ENCODE measurements at regions not wholly inside any gene's neighbourhood (a gene's known extent, or its start where the extent isn't known, plus 50 kb on each side); places are given as distances from the start of the nearest gene placed in this dataset.

- Mint-ChIP-seq H3K27ac (peak overlapping the region; percentile 36; the same call in 1 of the 2 replicates), H3K36me3 (ENCODE audit: low read depth) (peaks cover 8% of the 10 kb centered on the region; the same call in 2 of the 3 replicates), H3K4me3 (no peak overlapping the region), H3K9me3 (peaks cover 11% of the 10 kb centered on the region; the same call in 2 of the 3 replicates), H3K4me1 (peaks cover 31% of the 10 kb centered on the region), H3K27me3 (ENCODE audit: insufficient read depth, low read depth, poor library complexity) (peaks cover 5% of the 10 kb centered on the region)
- H3K4me2 ChIP-seq, result peak overlapping the region; percentile 73; the same call in 1 of the 2 replicates
- DNase-seq (ENCODE audit: low spot score) (no peak), ATAC-seq (no peak)
- H3K27ac ChIP-seq (ENCODE audit: low read depth), result no peak overlapping the region
- no peak overlapping the region for H3K4me3 ChIP-seq
- TF ChIP-seq ETS1 (IDR thresholded peaks at IDR 0.05) (no peak), ZNF462 (CRISPR knock-in tag; IDR thresholded peaks at IDR 0.05) (no peak), POLR2AphosphoS5 (IDR thresholded peaks at IDR 0.05; ENCODE audit: low read depth) (no peak), JUNB (IDR thresholded peaks at IDR 0.05; ENCODE audit: unreplicated experiment) (no peak), ZNF114 (CRISPR knock-in tag; IDR thresholded peaks at IDR 0.05) (no peak), REST (IDR thresholded peaks at IDR 0.05; ENCODE audit: unreplicated experiment) (no peak), STAT1 (IDR thresholded peaks at IDR 0.05; ENCODE audit: unreplicated experiment) (no peak), EZH2phosphoT487 (IDR thresholded peaks at IDR 0.05; ENCODE audit: unreplicated experiment) (no peak), CTCF (conservative IDR thresholded peaks at IDR 0.05; ENCODE audit: low read depth in 2 of 2) (no peak), EZH2 (IDR thresholded peaks at IDR 0.05; ENCODE audit: low read depth, unreplicated experiment) (no peak), NANOG (IDR thresholded peaks at IDR 0.05; ENCODE audit: borderline replicate concordance) (no peak), CREB1 (CRISPR knock-in tag; IDR thresholded peaks at IDR 0.05; ENCODE audit: low read depth) (no peak), ZNF331 (CRISPR knock-in tag; IDR thresholded peaks at IDR 0.05; ENCODE audit: low read depth) (no peak)
- H3K4me1 ChIP-seq (ENCODE audit: insufficient read depth), result peaks cover 26% of the 10 kb centered on the region
- H3K79me2 ChIP-seq (replicated peaks; ENCODE audit: insufficient read depth), result no peaks in the 10 kb centered on the region
- H3K36me3 ChIP-seq (ENCODE audit: insufficient read depth), result no peaks in the 10 kb centered on the region; the same call in 1 of the 2 replicates
- H3F3A ChIP-seq (replicated peaks; ENCODE audit: low read depth), result no peaks in the 10 kb centered on the region
- no peaks in the 10 kb centered on the region for H4K20me1 ChIP-seq (replicated peaks; ENCODE audit: insufficient read depth)
- H3K9me2 ChIP-seq (ENCODE audit: insufficient read depth), result no peaks in the 10 kb centered on the region
- no peak overlapping the region for H2AFZ ChIP-seq
- H3K27me3 ChIP-seq (ENCODE audit: insufficient read depth), result no peaks in the 10 kb centered on the region
Observed at GRCh38 chr13:103405297-103405696, 339.1 kb upstream of the SLC10A2 start.

Data from GM23338 (cell line).